HepG2 (cell line): ENCODE measurements at regions not wholly inside any gene's neighbourhood (a gene's known extent, or its start where the extent isn't known, plus 50 kb on each side); places are given as distances from the start of the nearest gene placed in this dataset.

ENCODE experiments used
- ATAC-seq: fragments of 200-7000 bp; cut with Tn5 transposase; 3 replicates; pipeline ENCODE4 v1.9.1; 2020; ENCODE audit warnings: mild to moderate bottlenecking, moderate library complexity
- BruUV-seq: library from RNA; stranded (reverse); fragments of 400-500 nt; replicated peaks from 2 replicates; lab custom pipeline; 2021; lab: Mats Ljungman, UMichigan
- CTCF ChIA-PET: fragments of 300-600 bp; formaldehyde crosslinking; extraction: SDS; loops from one replicate; lab custom pipeline; 2021; ENCODE audit warnings: low total read pairs, inconsistent platforms, low intra/inter-chr PET ratio; lab: Yijun Ruan, JAX
- POLR2A ChIA-PET: fragments of 350-600 bp; sonication (Branson Sonifier 250); formaldehyde crosslinking; loops from one replicate; lab custom pipeline; 2020; ENCODE audit warnings: antibody characterized with exemption, inconsistent platforms; lab: Yijun Ruan, JAX
- DNase-seq: peaks from one replicate; pipeline ENCODE4 v3.0.0-alpha.2; 2015; ENCODE audit warnings: low spot score
- FAIRE-seq: peaks from 3 replicates; lab custom pipeline; 2011; peaks lifted over from hg19 to GRCh38; lab: Jason Lieb, UNC
- H2AFZ ChIP-seq: one replicate; pipeline ENCODE4 v1.6.1; 2011; ENCODE audit warnings: low read length, inconsistent platforms
- H3K27ac ChIP-seq: fragments of 300-600 bp; 3 replicates; pipeline ENCODE4 v1.8.0; 2011; ENCODE audit warnings: mixed run types, mild to moderate bottlenecking, mixed read lengths, low read length, inconsistent platforms; ENCODE audit not compliant: insufficient read depth; ENCODE audit errors: extremely low read length
- H3K27me3 ChIP-seq, 2 experiments: fragments of 200-600 bp in 1 of 2; 2 replicates in 1 of 2; 3 replicates in 1 of 2; pipeline versions ENCODE4 v1.6.0 to v1.8.0; 2011; ENCODE audit warnings: low read length in 2 of 2, mild to moderate bottlenecking in 2 of 2, moderate library complexity in 2 of 2, inconsistent platforms in 1 of 2; ENCODE audit not compliant: insufficient read depth in 2 of 2, control insufficient read depth in 1 of 2
- H3K36me3 ChIP-seq, 2 experiments: fragments of 200-600 bp in 1 of 2; replicated peaks in 1 of 2; 2 replicates in 1 of 2; 3 replicates in 1 of 2; pipeline versions ENCODE4 v1.5.1 to v1.8.0; 2011; ENCODE audit warnings: low read length in 2 of 2, inconsistent platforms in 1 of 2; ENCODE audit not compliant: insufficient read depth in 2 of 2, control insufficient read depth in 1 of 2
- H3K4me1 ChIP-seq: 2 replicates; pipeline ENCODE4 v1.5.1; 2012; ENCODE audit warnings: low read length, inconsistent platforms; ENCODE audit not compliant: insufficient read depth
- H3K4me2 ChIP-seq: 2 replicates; pipeline ENCODE4 v1.6.0; 2011; ENCODE audit warnings: low read depth, low read length, inconsistent platforms
- H3K4me3 ChIP-seq, 3 experiments: fragments of 200-600 bp in 1 of 3; sonication (generic), shearing (Covaris generic) in 1 of 3; replicated peaks in 1 of 3; 2 replicates each; pipeline ENCODE4 v1.5.1; 2011 to 2016; ENCODE audit warnings: low read length in 3 of 3, inconsistent platforms in 2 of 3, low read depth in 2 of 3, mild to moderate bottlenecking in 2 of 3, control low read depth in 1 of 3, mixed read lengths in 1 of 3; ENCODE audit not compliant: insufficient read depth in 1 of 3
- H3K79me2 ChIP-seq: one replicate; pipeline ENCODE4 v1.6.1; 2011; ENCODE audit warnings: low read length, inconsistent platforms; ENCODE audit not compliant: insufficient read depth
- H3K9ac ChIP-seq: 2 replicates; pipeline ENCODE4 v1.6.0; 2011; ENCODE audit warnings: mild to moderate bottlenecking, low read depth, low read length, inconsistent platforms; ENCODE audit not compliant: insufficient read depth
- H3K9me3 ChIP-seq: 2 replicates; pipeline ENCODE4 v1.5.1; 2012; ENCODE audit warnings: mild to moderate bottlenecking, low read length
- H4K20me1 ChIP-seq: 2 replicates; pipeline ENCODE4 v1.6.0; 2011; ENCODE audit warnings: inconsistent platforms, mild to moderate bottlenecking, low read length, moderate library complexity; ENCODE audit not compliant: insufficient read depth
- FOXK2 ChIP-seq: fragments of 450-650 bp; IDR thresholded peaks from 2 replicates; pipeline ENCODE4 v1.6.1; 2016
- FOXP1 ChIP-seq, 2 experiments: fragments of 450-650 bp in 1 of 2; IDR thresholded peaks; 2 replicates each; pipeline ENCODE4 v1.6.1; 2017 to 2018; ENCODE audit warnings: antibody characterized with exemption in 1 of 2
- NFYC ChIP-seq: IDR thresholded peaks from 2 replicates; pipeline ENCODE4 v1.6.1; 2016; ENCODE audit warnings: missing genetic modification reagents, missing compliant biosample characterization
- ZNF891 ChIP-seq: sonication (generic); formaldehyde crosslinking; IDR thresholded peaks from 2 replicates; pipeline ENCODE4 v1.5.0; 2020; ENCODE audit warnings: mild to moderate bottlenecking, missing genetic modification reagents
- WGBS: methylation state at CpG from one replicate; pipeline ENCODE4 v1.1.6; 2017; ENCODE audit warnings: low lambda C conversion rate; 5-methylcytosine and 5-hydroxymethylcytosine counted together
- in situ Hi-C: cut with HindIII; loops from 2 replicates; pipeline ENCODE4 v1.10.0; 2017; ENCODE audit warnings: low pct_unique_long_range_greater_than_20kb; ENCODE audit not compliant: extremely low pct_ligation_motif_present
- intact Hi-C: fragments of 100-400 bp; cut with micrococcal nuclease; formaldehyde crosslinking; loops from one replicate; pipeline ENCODE4 v1.10.0; 2022; ENCODE audit not compliant: unreplicated experiment
- TF ChIP-seq, protein P1 (sequence below): sonication (generic); formaldehyde crosslinking; IDR thresholded peaks from 2 replicates; pipeline ENCODE4 v1.4.0; 2020; ENCODE audit warnings: missing genetic modification reagents
- TF ChIP-seq, protein P2 (sequence below): sonication (generic); formaldehyde crosslinking; IDR thresholded peaks from 2 replicates; pipeline ENCODE4 v1.4.0; 2020; ENCODE audit warnings: missing genetic modification reagents
- TF ChIP-seq, protein P3 (sequence below): sonication (generic); formaldehyde crosslinking; conservative IDR thresholded peaks from 2 replicates; pipeline ENCODE4 v1.4.0; 2020; ENCODE audit warnings: missing genetic modification reagents

DNA sequence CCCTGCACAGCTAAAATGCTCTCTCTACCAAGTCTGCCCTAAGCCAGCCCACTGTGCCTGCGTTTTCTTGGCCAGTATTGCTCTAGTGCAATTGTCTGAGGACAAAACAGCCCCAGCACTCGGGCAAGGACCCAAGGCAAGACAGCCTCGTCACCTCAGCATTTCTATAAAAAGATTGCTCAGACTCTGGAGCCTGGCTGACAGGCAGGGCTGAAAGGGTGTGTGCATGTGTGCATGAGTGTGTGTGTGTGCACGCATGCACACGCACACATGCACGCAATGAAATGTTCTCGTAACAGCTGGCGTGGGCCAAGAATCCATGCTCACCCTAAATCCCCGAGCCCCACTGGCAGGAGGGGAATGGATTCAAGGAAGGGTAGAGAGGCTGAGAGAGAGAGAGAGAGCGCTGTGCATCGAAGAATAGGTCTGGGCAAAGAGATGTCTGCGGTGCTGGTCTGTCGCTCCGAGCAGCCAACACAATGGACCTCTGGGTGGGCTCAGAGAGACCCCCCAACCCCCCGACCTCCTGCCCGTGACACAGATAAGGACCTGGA lies 579.2 kb downstream of the BCOR start:
- Histone ChIP-seq H3K79me2 (no peaks in the 10 kb centered on the region), H3K4me2 (no peak overlapping the region), H3K9ac (no peak overlapping the region), H3K4me1 (no peaks in the 10 kb centered on the region), H3K36me3 (no peaks in the 10 kb centered on the region), H3K27ac (no peak overlapping the region), H3K4me3 (no peak overlapping the region), H2AFZ (no peak overlapping the region), H4K20me1 (no peaks in the 10 kb centered on the region), H3K9me3 (no peaks in the 10 kb centered on the region), H3K27me3 (no peaks in the 10 kb centered on the region)
- in situ Hi-C loops: loop anchor here (10.0 kb wide), 1 partner anchor 64 kb away; no protein-coding TSS in a partner anchor
- CTCF ChIA-PET: no interaction called here
- WGBS: 63% methylated on average over 10 of the region's 16 CpGs
- POLR2A ChIA-PET: no interaction called here
- DNase-seq (no peak), ATAC-seq (no peak), FAIRE-seq (no peak)
- BruUV-seq: no TSS peak
- intact Hi-C loops: no loop called here
- TF ChIP-seq NFYC (no peak), FOXP1 (IDR thresholded peaks at IDR 0.05) (no peak), FOXP1 (CRISPR knock-in tag; IDR thresholded peaks at IDR 0.05) (no peak), FOXK2 (no peak), ZNF891 (CRISPR knock-in tag) (no peak)
- TF ChIP-seq, protein P1, sequence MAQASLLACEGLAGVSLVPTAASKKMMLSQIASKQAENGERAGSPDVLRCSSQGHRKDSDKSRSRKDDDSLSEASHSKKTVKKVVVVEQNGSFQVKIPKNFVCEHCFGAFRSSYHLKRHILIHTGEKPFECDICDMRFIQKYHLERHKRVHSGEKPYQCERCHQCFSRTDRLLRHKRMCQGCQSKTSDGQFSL: no peak

DNA sequence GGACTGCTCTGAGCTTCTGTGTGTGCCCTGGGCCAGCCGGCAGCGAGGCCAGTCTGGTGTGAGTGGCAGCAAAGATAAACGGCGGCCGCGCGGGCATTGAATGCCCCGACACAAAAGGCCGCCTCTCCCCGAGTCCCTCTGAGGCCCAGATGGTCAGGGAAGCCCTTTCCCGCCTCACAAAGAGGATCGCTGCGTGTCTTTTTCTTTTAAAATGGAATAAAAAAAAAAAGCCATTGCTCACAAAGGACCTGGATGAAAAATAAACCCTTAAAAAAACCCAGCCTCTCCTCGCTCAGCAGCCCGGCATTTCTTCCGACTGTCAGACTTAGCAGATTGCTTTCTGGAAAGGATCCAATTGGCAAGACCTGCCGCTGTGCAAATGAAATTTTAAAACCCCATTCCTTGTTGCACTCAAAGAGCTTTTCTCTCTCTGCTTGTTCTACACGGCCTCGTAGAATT lies 578.7 kb downstream of the BCOR start:
- FAIRE-seq: no peak
- H3K4me2 ChIP-seq: no peak overlapping the region
- H4K20me1 ChIP-seq: no peaks in the 10 kb centered on the region
- no peak overlapping the region for H2AFZ ChIP-seq
- intact Hi-C loops: no loop called here
- TF ChIP-seq, protein P2, sequence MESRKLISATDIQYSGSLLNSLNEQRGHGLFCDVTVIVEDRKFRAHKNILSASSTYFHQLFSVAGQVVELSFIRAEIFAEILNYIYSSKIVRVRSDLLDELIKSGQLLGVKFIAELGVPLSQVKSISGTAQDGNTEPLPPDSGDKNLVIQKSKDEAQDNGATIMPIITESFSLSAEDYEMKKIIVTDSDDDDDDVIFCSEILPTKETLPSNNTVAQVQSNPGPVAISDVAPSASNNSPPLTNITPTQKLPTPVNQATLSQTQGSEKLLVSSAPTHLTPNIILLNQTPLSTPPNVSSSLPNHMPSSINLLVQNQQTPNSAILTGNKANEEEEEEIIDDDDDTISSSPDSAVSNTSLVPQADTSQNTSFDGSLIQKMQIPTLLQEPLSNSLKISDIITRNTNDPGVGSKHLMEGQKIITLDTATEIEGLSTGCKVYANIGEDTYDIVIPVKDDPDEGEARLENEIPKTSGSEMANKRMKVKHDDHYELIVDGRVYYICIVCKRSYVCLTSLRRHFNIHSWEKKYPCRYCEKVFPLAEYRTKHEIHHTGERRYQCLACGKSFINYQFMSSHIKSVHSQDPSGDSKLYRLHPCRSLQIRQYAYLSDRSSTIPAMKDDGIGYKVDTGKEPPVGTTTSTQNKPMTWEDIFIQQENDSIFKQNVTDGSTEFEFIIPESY: no peak
- TF ChIP-seq, protein P3, sequence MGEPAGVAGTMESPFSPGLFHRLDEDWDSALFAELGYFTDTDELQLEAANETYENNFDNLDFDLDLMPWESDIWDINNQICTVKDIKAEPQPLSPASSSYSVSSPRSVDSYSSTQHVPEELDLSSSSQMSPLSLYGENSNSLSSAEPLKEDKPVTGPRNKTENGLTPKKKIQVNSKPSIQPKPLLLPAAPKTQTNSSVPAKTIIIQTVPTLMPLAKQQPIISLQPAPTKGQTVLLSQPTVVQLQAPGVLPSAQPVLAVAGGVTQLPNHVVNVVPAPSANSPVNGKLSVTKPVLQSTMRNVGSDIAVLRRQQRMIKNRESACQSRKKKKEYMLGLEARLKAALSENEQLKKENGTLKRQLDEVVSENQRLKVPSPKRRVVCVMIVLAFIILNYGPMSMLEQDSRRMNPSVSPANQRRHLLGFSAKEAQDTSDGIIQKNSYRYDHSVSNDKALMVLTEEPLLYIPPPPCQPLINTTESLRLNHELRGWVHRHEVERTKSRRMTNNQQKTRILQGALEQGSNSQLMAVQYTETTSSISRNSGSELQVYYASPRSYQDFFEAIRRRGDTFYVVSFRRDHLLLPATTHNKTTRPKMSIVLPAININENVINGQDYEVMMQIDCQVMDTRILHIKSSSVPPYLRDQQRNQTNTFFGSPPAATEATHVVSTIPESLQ (CRISPR knock-in tag): no peak
- H3K4me3 ChIP-seq: no peak overlapping the region
- 65% methylated on average over 15 of the region's 19 CpGs for WGBS
- no peak overlapping the region for H3K9ac ChIP-seq
- H3K27me3 ChIP-seq: no peaks in the 10 kb centered on the region
- no peaks in the 10 kb centered on the region for H3K4me1 ChIP-seq
- no peaks in the 10 kb centered on the region for H3K36me3 ChIP-seq
- in situ Hi-C loops: loop anchor here (10.0 kb wide), 1 partner anchor 64 kb away; no protein-coding TSS in a partner anchor
- no peaks in the 10 kb centered on the region for H3K9me3 ChIP-seq
- POLR2A ChIA-PET: no interaction called here
- no peak overlapping the region for H3K27ac ChIP-seq
- DNase-seq: no peak
- no peak for ATAC-seq
- CTCF ChIA-PET: no interaction called here
- no peaks in the 10 kb centered on the region for H3K79me2 ChIP-seq
- no TSS peak for BruUV-seq
